Endodermal cell (in vitro differentiated cells): ENCODE measurements at regions not wholly inside any gene's neighbourhood (a gene's known extent, or its start where the extent isn't known, plus 50 kb on each side); places are given as distances from the start of the nearest gene placed in this dataset.

Experiments used
- DNase-seq: peaks from one replicate; pipeline ENCODE4 v3.0.0-alpha.2; 2017
- H3K27ac ChIP-seq: 2 replicates; pipeline ENCODE4 v1.5.1; 2013; ENCODE audit warnings: mild to moderate bottlenecking, low read depth, low read length, moderate library complexity
- H3K27me3 ChIP-seq: 2 replicates; pipeline ENCODE4 v1.6.1; 2013; ENCODE audit warnings: mild to moderate bottlenecking, low read length, moderate library complexity; ENCODE audit not compliant: insufficient read depth, control insufficient read depth, poor library complexity, severe bottlenecking
- H3K36me3 ChIP-seq: 2 replicates; pipeline ENCODE4 v1.7.0; 2013; ENCODE audit warnings: mild to moderate bottlenecking, low read length, moderate library complexity; ENCODE audit not compliant: control insufficient read depth, insufficient read depth
- H3K4me1 ChIP-seq: one replicate; pipeline ENCODE4 v1.7.0; 2013; ENCODE audit warnings: low read length; ENCODE audit not compliant: control insufficient read depth, insufficient read depth
- H3K4me3 ChIP-seq: 2 replicates; pipeline ENCODE4 v1.5.1; 2013; ENCODE audit warnings: mild to moderate bottlenecking, low read length, moderate library complexity
- H3K9ac ChIP-seq: 2 replicates; pipeline ENCODE4 v1.6.1; 2013; ENCODE audit warnings: mild to moderate bottlenecking, low read length, moderate library complexity; ENCODE audit not compliant: poor library complexity, severe bottlenecking; ENCODE audit errors: extremely low read depth
- H3K9me3 ChIP-seq: 2 replicates; pipeline ENCODE4 v1.6.1; 2013; ENCODE audit warnings: mild to moderate bottlenecking, low read length, moderate library complexity; ENCODE audit not compliant: control insufficient read depth
- H3K27ac Mint-ChIP-seq: 2 replicates; pipeline ENCODE4 v1.8.0; 2020; ENCODE audit warnings: mixed read lengths
- H3K27me3 Mint-ChIP-seq: 2 replicates; pipeline ENCODE4 v1.8.0; 2021; ENCODE audit warnings: mild to moderate bottlenecking, mixed read lengths; ENCODE audit not compliant: insufficient read depth
- H3K36me3 Mint-ChIP-seq: 2 replicates; pipeline ENCODE4 v1.8.0; 2020; ENCODE audit warnings: low read depth, mixed read lengths
- H3K4me1 Mint-ChIP-seq: 2 replicates; pipeline ENCODE4 v1.8.0; 2020; ENCODE audit warnings: mixed read lengths
- H3K4me3 Mint-ChIP-seq: 2 replicates; pipeline ENCODE4 v1.8.0; 2020; ENCODE audit warnings: mild to moderate bottlenecking, moderate library complexity, mixed read lengths
- H3K9me3 Mint-ChIP-seq: 2 replicates; pipeline ENCODE4 v1.8.0; 2020; ENCODE audit warnings: mild to moderate bottlenecking, mixed read lengths
- WGBS, 2 experiments: methylation state at CpG; one replicate each; pipeline versions ENCODE4 v1.1.5 to v1.1.7; 2013; ENCODE audit warnings: missing lambda C conversion rate in 2 of 2, mixed read lengths in 1 of 2; ENCODE audit not compliant: insufficient coverage in 1 of 2, insufficient read length in 1 of 2; 5-methylcytosine and 5-hydroxymethylcytosine counted together
- TF ChIP-seq, protein P1 (sequence below): fragments of 200-600 bp; sonication (generic); conservative IDR thresholded peaks from 2 replicates; pipeline ENCODE4 v1.5.0; 2021; ENCODE audit warnings: antibody characterized with exemption, mild to moderate bottlenecking

DNA sequence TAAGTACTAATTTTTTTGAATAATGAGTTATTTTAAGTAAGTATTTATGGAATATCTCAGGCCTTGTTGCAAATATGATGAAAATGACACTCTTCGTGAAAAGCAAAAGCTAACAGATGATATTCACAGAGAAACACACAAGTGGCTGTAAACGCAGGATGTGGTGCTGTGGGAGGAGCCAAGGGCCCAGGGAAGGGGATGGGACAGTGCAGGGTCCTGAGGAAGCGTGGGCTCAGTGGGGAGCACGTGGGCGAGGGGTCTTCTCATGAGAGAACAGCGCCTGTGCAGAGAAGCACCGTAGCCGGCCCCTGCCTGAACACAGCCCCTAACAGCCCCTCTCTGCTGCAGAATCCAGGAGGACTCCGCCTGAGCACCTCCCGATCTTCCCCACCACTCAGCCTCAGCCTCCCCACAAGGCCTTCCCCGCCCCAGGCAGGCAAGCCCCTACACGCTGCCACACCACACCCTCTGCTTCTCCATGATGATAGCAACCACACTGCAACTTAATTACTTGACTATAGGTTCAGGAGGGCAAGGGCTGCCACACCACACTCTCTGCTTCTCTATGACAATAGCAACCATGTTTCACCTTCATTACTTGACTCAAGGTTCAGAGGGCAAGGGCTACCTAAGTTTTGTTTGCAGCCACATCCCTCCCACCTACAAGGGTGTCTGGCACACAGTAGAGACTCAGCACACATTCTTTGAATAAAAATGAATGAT lies 152.6 kb upstream of the RNF32 start:
- no peaks in the 10 kb centered on the region for H3K4me1 Mint-ChIP-seq
- H3K4me1 ChIP-seq: no peaks in the 10 kb centered on the region
- H3K27me3 ChIP-seq: no peaks in the 10 kb centered on the region
- no peaks in the 10 kb centered on the region for H3K27me3 Mint-ChIP-seq
- DNase-seq: no peak
- no peak overlapping the region for H3K4me3 Mint-ChIP-seq
- TF ChIP-seq, protein P1, sequence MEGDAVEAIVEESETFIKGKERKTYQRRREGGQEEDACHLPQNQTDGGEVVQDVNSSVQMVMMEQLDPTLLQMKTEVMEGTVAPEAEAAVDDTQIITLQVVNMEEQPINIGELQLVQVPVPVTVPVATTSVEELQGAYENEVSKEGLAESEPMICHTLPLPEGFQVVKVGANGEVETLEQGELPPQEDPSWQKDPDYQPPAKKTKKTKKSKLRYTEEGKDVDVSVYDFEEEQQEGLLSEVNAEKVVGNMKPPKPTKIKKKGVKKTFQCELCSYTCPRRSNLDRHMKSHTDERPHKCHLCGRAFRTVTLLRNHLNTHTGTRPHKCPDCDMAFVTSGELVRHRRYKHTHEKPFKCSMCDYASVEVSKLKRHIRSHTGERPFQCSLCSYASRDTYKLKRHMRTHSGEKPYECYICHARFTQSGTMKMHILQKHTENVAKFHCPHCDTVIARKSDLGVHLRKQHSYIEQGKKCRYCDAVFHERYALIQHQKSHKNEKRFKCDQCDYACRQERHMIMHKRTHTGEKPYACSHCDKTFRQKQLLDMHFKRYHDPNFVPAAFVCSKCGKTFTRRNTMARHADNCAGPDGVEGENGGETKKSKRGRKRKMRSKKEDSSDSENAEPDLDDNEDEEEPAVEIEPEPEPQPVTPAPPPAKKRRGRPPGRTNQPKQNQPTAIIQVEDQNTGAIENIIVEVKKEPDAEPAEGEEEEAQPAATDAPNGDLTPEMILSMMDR: no peak
- no peak overlapping the region for H3K9ac ChIP-seq
- H3K36me3 Mint-ChIP-seq: no peaks in the 10 kb centered on the region
- no peaks in the 10 kb centered on the region for H3K9me3 Mint-ChIP-seq
- H3K36me3 ChIP-seq: no peaks in the 10 kb centered on the region
- H3K27ac ChIP-seq: no peak overlapping the region
- H3K4me3 ChIP-seq: no peak overlapping the region
- H3K9me3 ChIP-seq: no peaks in the 10 kb centered on the region
- WGBS, 2 experiments: 81 to 88% methylated on average over 4 to 12 of the region's 12 CpGs
- no peak overlapping the region for H3K27ac Mint-ChIP-seq

DNA sequence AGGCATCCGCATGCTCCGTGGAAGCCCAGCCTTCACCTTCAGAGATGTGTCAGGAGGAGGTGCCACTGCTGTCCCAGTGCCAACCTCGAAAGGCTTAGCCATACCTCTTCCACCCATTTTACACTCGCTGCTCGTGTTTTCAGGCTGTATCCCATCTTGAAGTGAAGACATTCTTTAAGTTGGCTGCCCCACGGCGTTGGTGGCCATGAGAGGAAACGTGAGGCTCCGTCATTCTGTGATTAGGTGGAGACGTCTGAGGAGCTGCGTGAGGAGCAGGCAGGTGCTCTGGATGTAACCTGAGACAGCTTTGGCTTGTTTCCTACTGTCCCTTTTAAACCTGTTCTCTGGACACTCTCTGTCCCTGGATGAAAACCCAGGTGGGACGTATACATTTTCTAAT lies 159.9 kb upstream of the RNF32 start:
- Histone ChIP-seq H3K4me1 (no peaks in the 10 kb centered on the region), H3K4me3 (no peak overlapping the region), H3K9ac (no peak overlapping the region), H3K27ac (no peak overlapping the region), H3K9me3 (no peaks in the 10 kb centered on the region), H3K27me3 (no peaks in the 10 kb centered on the region), H3K36me3 (no peaks in the 10 kb centered on the region)
- TF ChIP-seq, protein P1: no peak
- Mint-ChIP-seq H3K9me3 (no peaks in the 10 kb centered on the region), H3K36me3 (no peaks in the 10 kb centered on the region), H3K4me3 (no peak overlapping the region), H3K4me1 (no peaks in the 10 kb centered on the region), H3K27me3 (no peaks in the 10 kb centered on the region), H3K27ac (no peak overlapping the region)
- peak; percentile 38 for DNase-seq
- WGBS, 2 experiments: 93 to 96% methylated on average over 12 of the region's 12 CpGs

DNA sequence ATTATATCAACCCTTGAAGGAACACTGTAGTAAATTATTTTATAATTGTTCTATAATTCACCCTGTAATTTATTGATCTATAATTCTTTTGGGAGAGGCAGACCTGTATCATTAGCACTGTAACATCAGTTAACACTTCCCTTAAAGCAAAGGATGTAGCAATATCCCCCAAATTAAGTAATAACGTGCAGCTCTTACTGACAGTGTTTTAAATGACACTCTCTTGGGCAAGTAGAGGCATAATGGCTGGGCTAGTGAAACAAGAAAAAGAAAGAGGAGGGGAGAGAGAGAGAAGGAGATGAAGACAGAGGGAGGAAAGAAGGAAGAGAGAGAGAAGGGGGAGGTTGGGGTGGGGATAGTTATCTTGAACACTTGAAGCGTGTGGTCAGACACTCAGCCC lies 161.0 kb upstream of the RNF32 start:
- peaks cover 2% of the 10 kb centered on the region for H3K27me3 Mint-ChIP-seq
- no peaks in the 10 kb centered on the region for H3K36me3 ChIP-seq
- H3K27ac ChIP-seq: no peak overlapping the region
- no peaks in the 10 kb centered on the region for H3K9me3 Mint-ChIP-seq
- H3K9me3 ChIP-seq: no peaks in the 10 kb centered on the region
- H3K4me1 ChIP-seq: no peaks in the 10 kb centered on the region
- no peaks in the 10 kb centered on the region for H3K4me1 Mint-ChIP-seq
- DNase-seq: no peak
- no peaks in the 10 kb centered on the region for H3K27me3 ChIP-seq
- 87 to 92% methylated on average over 2 of the region's 2 CpGs for WGBS, 2 experiments
- H3K36me3 Mint-ChIP-seq: no peaks in the 10 kb centered on the region
- H3K4me3 Mint-ChIP-seq: no peak overlapping the region
- no peak overlapping the region for H3K27ac Mint-ChIP-seq
- H3K4me3 ChIP-seq: no peak overlapping the region
- TF ChIP-seq, protein P1: no peak
- H3K9ac ChIP-seq: no peak overlapping the region
